ENCODE measurements at regions not wholly inside any gene's neighbourhood (a gene's known extent, or its start where the extent isn't known, plus 50 kb on each side); places are given as distances from the start of the nearest gene placed in this dataset.
"Not testable (repeated sequence)": the region's sequence is repeated elsewhere in the genome, so short reads cannot be mapped to it uniquely, and the experiment has no call there.

DNA sequence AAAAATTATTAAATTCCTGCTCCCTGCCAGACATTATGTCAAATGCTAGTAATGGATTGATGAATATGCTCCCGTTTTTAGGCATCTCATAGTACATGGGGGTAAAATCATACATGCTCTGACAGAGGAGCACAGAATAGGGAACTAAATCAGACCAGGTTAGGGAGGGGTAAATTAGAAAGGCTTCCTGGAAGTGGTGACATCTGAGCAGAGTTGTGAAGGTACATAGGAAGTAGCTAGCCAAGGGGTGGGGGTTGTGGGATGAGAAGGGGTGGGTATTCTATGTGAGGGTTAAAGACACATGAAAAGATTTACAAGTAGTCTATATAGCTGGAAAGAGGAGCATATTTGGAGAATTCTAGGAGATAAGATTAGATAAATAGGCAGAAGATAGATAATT lies 171.7 kb upstream of the FBXO33 start:
- TF ChIP-seq, protein P1, sequence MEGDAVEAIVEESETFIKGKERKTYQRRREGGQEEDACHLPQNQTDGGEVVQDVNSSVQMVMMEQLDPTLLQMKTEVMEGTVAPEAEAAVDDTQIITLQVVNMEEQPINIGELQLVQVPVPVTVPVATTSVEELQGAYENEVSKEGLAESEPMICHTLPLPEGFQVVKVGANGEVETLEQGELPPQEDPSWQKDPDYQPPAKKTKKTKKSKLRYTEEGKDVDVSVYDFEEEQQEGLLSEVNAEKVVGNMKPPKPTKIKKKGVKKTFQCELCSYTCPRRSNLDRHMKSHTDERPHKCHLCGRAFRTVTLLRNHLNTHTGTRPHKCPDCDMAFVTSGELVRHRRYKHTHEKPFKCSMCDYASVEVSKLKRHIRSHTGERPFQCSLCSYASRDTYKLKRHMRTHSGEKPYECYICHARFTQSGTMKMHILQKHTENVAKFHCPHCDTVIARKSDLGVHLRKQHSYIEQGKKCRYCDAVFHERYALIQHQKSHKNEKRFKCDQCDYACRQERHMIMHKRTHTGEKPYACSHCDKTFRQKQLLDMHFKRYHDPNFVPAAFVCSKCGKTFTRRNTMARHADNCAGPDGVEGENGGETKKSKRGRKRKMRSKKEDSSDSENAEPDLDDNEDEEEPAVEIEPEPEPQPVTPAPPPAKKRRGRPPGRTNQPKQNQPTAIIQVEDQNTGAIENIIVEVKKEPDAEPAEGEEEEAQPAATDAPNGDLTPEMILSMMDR (conservative IDR thresholded peaks at IDR 0.05): no peak
- H3K27ac ChIP-seq: no peak overlapping the region

DNA sequence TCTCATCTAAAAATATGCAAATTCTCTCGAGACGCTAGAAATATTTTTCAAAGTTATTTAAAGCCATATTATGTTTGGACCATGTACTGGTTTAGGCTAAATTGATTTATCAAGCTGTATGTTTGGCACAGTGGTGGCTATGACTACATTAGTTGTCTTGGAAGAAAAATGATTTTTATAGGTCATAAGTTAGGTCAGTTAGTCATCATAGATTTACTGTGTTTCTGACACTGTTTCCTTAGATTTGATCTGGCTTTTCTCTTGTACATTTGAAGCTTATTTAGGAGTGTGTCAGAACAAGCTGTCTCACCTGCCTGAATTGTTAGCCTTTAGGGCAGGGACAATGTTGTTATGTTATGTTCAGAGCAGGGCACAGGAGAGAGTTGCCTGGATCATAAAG lies 161.1 kb upstream of the FBXO33 start:
- H3K27ac ChIP-seq: no peak overlapping the region
- TF ChIP-seq, protein P1 (conservative IDR thresholded peaks at IDR 0.05): no peak

DNA sequence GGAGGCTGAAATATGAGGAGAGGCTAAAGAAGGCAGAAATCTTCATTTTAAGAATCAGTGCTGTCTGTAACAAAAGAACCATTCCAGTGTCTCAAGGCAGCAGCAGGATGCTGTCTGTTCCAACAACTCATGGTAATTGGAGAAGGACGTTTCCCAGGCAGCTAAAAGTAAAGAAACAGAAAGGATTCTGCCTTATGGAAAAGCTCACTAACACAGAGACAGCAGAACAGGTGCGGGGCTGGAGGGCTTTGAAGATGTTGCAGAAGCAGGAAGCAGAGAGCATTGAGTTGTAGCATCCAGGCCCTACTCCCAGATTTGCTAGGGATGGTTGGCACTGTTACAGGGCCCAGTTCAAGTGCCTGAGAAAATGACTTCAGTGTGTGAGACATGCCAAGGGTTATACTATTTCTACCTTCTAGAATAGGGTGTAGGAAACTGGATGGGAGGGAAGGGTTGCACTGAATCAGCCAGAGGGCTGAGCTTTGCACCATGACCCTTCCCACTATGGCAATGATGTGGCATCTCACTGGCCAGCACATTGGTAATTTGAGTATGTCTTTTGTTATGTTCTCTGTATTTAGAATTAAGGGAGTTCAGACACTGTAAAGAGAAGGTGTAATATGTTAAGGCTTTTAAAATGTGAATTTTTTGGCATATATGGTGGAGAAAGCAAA lies 160.0 kb upstream of the FBXO33 start:
- TF ChIP-seq, protein P1 (conservative IDR thresholded peaks at IDR 0.05): no peak
- no peak overlapping the region for H3K27ac ChIP-seq

DNA sequence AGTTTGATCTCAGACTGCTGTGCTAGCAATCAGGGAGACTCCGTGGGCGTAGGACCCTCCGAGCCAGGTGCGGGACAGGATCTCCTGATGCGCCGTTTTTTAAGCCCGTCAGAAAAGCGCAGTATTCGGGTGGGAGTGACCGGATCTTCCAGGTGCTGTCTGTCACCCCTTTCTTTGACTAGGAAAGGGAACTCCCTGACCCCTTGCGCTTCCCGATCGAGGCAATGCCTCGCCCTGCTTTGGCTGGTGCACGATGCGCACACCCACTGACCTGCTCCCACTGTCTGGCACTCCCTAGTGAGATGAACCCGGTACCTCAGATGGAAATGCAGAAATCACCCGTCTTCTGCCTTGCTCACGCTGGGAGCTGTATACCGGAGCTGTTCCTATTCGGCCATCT lies 157.6 kb upstream of the FBXO33 start:
- not testable (repeated sequence) for H3K27ac ChIP-seq

DNA sequence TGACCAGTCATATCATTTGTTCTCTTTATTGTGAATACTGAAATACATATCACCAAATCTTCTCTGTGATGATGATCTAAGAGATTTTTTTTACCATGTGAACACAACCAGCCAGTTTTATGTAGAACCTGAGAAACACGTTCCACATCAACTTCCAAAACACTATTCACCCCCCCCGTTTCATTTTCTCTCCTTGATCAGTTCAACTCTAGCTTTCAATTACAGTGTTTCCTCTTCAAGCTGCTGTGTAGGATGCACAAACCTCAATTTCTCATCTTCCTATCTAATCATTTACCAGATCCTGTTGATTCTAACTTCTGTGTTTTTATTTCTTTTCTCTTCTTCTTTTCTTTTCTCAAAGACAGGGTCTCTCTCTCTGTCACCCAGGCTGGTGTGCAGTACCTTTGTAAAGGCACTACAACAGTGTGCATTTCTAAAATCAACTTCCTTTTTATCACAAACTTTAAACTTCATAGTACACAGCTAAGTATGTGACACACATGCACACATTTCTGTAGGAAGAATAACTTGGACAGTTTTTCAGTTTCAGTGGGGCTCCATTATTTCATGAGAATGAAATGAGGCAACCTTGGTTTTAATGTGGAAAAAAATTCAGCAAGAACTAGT lies 149.9 kb upstream of the FBXO33 start:
- no peak overlapping the region for H3K27ac ChIP-seq
- TF ChIP-seq, protein P1 (conservative IDR thresholded peaks at IDR 0.05): no peak

DNA sequence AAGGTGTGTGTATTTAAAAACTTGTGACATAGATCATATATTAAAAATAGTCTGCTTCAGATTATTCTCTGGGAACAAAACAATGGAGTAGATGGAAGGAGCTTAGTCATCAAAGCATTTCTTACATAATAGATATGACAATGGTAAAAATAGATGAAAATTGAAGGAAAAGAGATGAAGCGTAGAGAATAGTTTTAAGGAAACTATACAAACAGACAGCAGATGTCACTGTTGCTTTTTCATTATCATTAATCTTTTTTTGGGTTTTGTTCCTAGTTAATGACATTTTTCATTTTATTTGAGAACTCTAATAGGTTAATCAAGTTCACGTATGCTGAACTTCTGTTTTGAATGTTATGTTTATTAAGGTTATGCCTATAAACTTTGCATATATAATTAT lies 149.2 kb upstream of the FBXO33 start:
- H3K27ac ChIP-seq: no peak overlapping the region
- TF ChIP-seq, protein P1 (conservative IDR thresholded peaks at IDR 0.05): peak; percentile 42

DNA sequence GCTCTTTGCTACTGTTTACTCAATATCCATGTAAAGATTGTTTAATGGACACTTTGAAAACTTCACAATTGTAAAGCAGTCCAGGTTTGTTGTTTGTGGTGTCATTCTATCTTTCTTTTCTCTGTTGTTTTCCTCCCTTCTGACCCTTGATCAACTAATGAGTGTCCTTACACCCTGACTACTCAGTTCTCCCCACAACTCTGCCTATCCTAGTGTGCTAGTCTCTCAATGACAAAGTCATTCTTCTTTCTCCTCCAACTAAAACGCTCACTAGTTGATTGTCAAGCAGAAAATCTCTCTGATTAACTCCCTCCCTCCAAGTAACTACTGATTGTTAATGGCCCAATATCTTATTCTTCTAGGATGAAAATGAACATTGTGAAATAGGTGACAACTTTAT lies 148.5 kb upstream of the FBXO33 start:
- TF ChIP-seq, protein P1 (conservative IDR thresholded peaks at IDR 0.05): no peak
- H3K27ac ChIP-seq: no peak overlapping the region

DNA sequence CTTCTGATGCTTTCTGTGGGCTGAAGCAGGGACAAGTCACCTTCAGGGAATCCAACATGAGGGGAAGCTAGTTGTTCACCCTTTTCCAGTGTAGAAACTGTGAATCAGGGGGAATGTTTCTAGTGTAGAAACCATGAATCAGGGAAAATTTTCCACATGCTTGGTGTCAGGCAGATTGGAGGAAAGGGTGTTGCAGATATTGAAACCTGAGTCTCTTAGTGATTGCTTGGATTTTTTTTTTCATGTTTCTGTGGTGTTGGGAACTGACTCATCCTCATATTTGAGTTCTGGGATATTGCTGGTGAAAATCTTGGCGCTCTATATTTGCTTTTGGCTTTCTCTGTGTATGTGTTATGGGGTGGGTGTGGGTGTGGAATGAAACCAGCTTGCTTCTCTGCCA lies 144.5 kb upstream of the FBXO33 start:
- H3K27ac ChIP-seq: no peak overlapping the region
- TF ChIP-seq, protein P1 (conservative IDR thresholded peaks at IDR 0.05): no peak

All from VCaP (cell line).